KBM-7 (cell line): ENCODE measurements at regions not wholly inside any gene's neighbourhood (a gene's known extent, or its start where the extent isn't known, plus 50 kb on each side); places are given as distances from the start of the nearest gene placed in this dataset.

Experiments
- DNase-seq: peaks from one replicate; pipeline ENCODE4 v3.0.0-alpha.2; 2015
- in situ Hi-C: fragments of 300-500 bp; cut with MboI; formaldehyde crosslinking; loops from 2 replicates; pipeline ENCODE4 v1.14.3; 2020; ENCODE audit warnings: low sequenced_read_pairs, low pct_unique_long_range_greater_than_20kb, mixed read lengths

GRCh38 chr2:12090072-12090471 is 343.6 kb downstream of the LPIN1 start:
- in situ Hi-C loops: no loop called here
- no peak for DNase-seq

- DNase-seq: no peak
- in situ Hi-C loops: no loop called here
These were observed 344.2 kb downstream of the LPIN1 start for GRCh38 chr2:12090590-12090989.

GRCh38 chr2:12091201-12091806 is 344.9 kb downstream of the LPIN1 start:
- no peak for DNase-seq
- in situ Hi-C loops: no loop called here

GRCh38 chr2:12094134-12094533 is 347.7 kb downstream of the LPIN1 start:
- in situ Hi-C loops: no loop called here
- DNase-seq: no peak

- in situ Hi-C loops: no loop called here
- no peak for DNase-seq
These were observed 349.8 kb downstream of the LPIN1 start for GRCh38 chr2:12096051-12096787.

- in situ Hi-C loops: no loop called here
- DNase-seq: no peak
These were observed 350.5 kb downstream of the LPIN1 start for GRCh38 chr2:12096788-12097449.

- in situ Hi-C loops: no loop called here
- DNase-seq: no peak
These were observed 351.4 kb downstream of the LPIN1 start for GRCh38 chr2:12097859-12098258.

- in situ Hi-C loops: no loop called here
- DNase-seq: no peak
These were observed 352.9 kb downstream of the LPIN1 start for GRCh38 chr2:12099374-12099773.

GRCh38 chr2:12102679-12103078 is 356.2 kb downstream of the LPIN1 start:
- in situ Hi-C loops: no loop called here
- no peak for DNase-seq

- in situ Hi-C loops: no loop called here
These were observed 358.7 kb downstream of the LPIN1 start for GRCh38 chr2:12105180-12105579.

GRCh38 chr2:12106440-12107080 is 360.1 kb downstream of the LPIN1 start:
- in situ Hi-C loops: no loop called here
- peak; percentile 5 for DNase-seq

More at GRCh38 chr2:12105180-12105579, 358.7 kb downstream of the LPIN1 start:
- DNase-seq: no peak

- DNase-seq: no peak
- in situ Hi-C loops: no loop called here
These were observed 360.9 kb downstream of the LPIN1 start for GRCh38 chr2:12107321-12107720.

- no peak for DNase-seq
- in situ Hi-C loops: no loop called here
These were observed 361.5 kb downstream of the LPIN1 start for GRCh38 chr2:12107939-12108338.

- in situ Hi-C loops: no loop called here
- no peak for DNase-seq
These were observed 363.1 kb downstream of the LPIN1 start for GRCh38 chr2:12109363-12110017.

- DNase-seq: no peak
These were observed 363.6 kb downstream of the LPIN1 start for GRCh38 chr2:12110074-12110473.

GRCh38 chr2:12110481-12110880 is 364.0 kb downstream of the LPIN1 start:
- DNase-seq: no peak

More at GRCh38 chr2:12110074-12110473, 363.6 kb downstream of the LPIN1 start:
- in situ Hi-C loops: no loop called here

GRCh38 chr2:12113412-12113811 is 367.0 kb downstream of the LPIN1 start:
- DNase-seq: no peak
- in situ Hi-C loops: no loop called here

More at GRCh38 chr2:12110481-12110880, 364.0 kb downstream of the LPIN1 start:
- in situ Hi-C loops: no loop called here

GRCh38 chr2:12114816-12115215 is 368.4 kb downstream of the LPIN1 start:
- no peak for DNase-seq
- in situ Hi-C loops: no loop called here

GRCh38 chr2:12116228-12116750 is 369.9 kb downstream of the LPIN1 start:
- DNase-seq: no peak

More at GRCh38 chr2:12116228-12116750, 369.9 kb downstream of the LPIN1 start:
- in situ Hi-C loops: no loop called here
